Mucosa of stomach (tissue), 1 donor: ENCODE measurements at regions not wholly inside any gene's neighbourhood (a gene's known extent, or its start where the extent isn't known, plus 50 kb on each side); places are given as distances from the start of the nearest gene placed in this dataset.

Source experiments
- H3K27me3 ChIP-seq: one replicate; pipeline ENCODE4 v1.7.0; 2013; ENCODE audit warnings: mild to moderate bottlenecking, low read length; ENCODE audit not compliant: control insufficient read depth, insufficient read depth
- H3K36me3 ChIP-seq: one replicate; pipeline ENCODE4 v1.7.0; 2013; ENCODE audit warnings: low read length; ENCODE audit not compliant: control insufficient read depth, insufficient read depth
- H3K4me1 ChIP-seq: one replicate; pipeline ENCODE4 v1.7.0; 2013; ENCODE audit warnings: mild to moderate bottlenecking, low read length; ENCODE audit not compliant: control insufficient read depth, insufficient read depth
- H3K4me3 ChIP-seq: one replicate; pipeline ENCODE4 v1.7.0; 2013; ENCODE audit warnings: low read length
- H3K9ac ChIP-seq: one replicate; pipeline ENCODE4 v1.7.0; 2013; ENCODE audit warnings: mild to moderate bottlenecking, low read length, moderate library complexity
- H3K9me3 ChIP-seq: one replicate; pipeline ENCODE4 v1.7.0; 2013; ENCODE audit warnings: mild to moderate bottlenecking, low read length, moderate library complexity; ENCODE audit not compliant: control insufficient read depth
- donor health status: Pancreatic carcinoma.

DNA sequence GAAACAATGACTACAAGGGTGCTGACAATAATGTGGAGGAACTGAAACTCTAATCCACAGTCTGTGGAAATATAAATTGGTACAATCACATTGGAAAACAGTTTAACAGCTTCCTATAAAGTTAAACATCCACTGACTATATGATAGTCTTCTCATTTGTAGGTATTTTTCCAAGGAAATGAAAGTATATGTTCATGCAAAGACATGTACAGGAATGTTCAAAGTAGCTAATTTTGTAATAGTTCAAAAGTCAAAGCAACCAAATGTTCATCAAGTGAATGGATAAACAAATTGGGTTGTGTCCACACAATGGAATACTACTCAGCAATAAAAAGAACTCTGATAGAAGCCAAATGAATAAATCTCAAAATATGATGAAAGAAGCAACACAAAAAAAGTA lies 626.0 kb upstream of the IGFBP3 start:
- no peak overlapping the region for H3K9ac ChIP-seq

DNA sequence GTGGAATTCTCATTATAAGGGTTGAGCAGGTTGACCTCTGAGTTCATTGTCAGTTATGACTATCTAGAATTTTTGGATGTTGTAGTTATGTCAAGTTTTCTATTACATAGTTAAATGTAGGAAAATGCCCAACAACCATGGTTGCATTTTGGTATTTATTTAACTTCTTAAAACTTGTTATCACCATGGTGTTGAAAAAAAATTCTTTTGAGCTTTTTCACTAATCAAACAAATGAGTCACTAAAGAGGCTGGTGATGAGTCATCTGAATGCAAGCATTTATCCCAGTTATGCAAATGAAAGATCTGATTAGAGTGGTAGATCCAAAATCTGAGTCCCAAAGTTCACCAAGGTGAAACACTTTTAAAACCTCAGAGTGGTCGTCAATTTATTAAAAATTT lies 624.7 kb upstream of the IGFBP3 start:
- no peaks in the 10 kb centered on the region for H3K36me3 ChIP-seq
- no peaks in the 10 kb centered on the region for H3K9me3 ChIP-seq
- no peak overlapping the region for H3K4me3 ChIP-seq

More for the DNA sequence above, 626.0 kb upstream of the IGFBP3 start:
- H3K4me1 ChIP-seq = no peaks in the 10 kb centered on the region
- H3K4me3 ChIP-seq = no peak overlapping the region
- H3K36me3 ChIP-seq = no peaks in the 10 kb centered on the region
- H3K27me3 ChIP-seq = no peaks in the 10 kb centered on the region
- no peaks in the 10 kb centered on the region for H3K9me3 ChIP-seq

DNA sequence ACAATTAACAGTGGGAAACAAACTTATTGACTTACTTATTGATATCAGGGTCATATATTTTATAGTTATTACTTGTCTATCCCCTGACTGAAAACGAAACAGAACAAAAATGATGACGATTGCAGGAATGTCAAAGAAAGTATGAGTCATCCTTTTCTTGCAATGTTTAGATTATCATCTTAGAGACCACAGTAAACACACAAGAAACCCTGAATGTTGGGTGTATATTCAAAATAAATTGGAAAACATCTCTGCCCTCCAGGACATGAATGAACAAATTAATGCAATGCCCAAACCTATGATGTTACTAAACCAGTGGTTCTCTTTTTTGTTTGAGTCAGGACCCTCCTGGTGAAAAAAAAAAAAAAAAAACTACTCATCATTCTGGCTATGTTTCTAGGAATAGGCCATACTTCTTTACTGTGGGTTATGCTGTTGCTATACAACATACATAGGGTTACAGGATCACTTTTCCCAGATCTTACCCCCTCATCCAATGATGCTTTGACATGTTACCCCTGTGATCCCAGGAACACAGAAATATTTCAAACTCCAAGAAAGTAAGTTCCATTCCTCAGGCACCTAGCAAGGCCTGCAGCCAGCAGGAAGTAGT lies 623.4 kb upstream of the IGFBP3 start:
- H3K9me3 ChIP-seq = no peaks in the 10 kb centered on the region
- H3K4me1 ChIP-seq = no peaks in the 10 kb centered on the region
- no peaks in the 10 kb centered on the region for H3K27me3 ChIP-seq
- H3K9ac ChIP-seq = no peak overlapping the region
- H3K4me3 ChIP-seq = no peak overlapping the region
- no peaks in the 10 kb centered on the region for H3K36me3 ChIP-seq

More for the DNA sequence above, 624.7 kb upstream of the IGFBP3 start:
- Histone ChIP-seq H3K4me1 (no peaks in the 10 kb centered on the region), H3K27me3 (no peaks in the 10 kb centered on the region), H3K9ac (no peak overlapping the region)

DNA sequence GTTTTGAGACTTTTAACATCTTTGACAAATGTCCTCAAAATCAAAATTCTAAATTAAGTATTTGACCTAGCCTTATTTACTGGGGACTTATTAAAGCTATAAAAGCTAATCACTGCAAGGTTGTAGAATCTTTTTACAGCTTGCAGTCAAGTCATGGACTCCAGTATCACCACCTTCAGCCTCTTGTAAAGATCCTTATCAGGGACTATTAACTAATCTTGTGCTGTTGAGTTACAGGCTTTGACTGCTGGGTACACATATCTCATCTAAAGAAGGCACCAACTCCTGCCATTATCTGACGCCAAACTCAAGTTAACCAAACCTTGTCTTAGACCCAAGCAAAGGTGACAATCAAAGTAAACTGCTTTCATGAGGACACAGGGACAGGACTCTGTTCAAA lies 621.0 kb upstream of the IGFBP3 start:
- Histone ChIP-seq H3K36me3 (no peaks in the 10 kb centered on the region), H3K9ac (no peak overlapping the region), H3K4me3 (no peak overlapping the region), H3K9me3 (no peaks in the 10 kb centered on the region), H3K4me1 (no peaks in the 10 kb centered on the region), H3K27me3 (no peaks in the 10 kb centered on the region)

DNA sequence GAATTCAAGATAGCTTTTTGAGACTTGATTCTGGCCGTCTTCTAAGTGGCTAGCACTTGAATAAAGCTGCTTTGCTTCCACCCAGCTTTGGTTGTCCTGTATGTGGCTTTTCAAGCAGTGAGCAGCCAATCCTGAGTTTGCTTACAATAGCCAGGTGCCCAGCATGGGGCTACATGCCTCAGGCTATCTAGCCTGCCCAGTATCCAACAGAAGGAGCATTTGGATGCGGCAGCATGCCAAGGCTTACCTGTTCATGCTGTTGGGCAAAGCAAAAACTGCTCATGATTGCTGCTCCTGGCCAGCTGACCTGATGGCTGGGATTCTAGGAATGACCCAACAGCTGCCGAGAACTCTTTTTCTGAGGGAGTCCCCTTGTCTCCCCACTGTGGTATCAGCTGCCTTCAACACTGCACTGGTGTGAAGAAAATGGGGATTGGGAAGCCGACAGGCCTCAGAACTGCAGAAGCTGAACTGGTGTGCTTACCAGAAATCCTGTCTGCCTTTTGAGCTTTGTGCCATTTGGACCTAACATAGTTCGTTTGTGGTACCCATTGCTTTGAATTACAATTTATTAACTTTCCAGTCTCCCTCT lies 618.9 kb upstream of the IGFBP3 start:
- H3K9me3 ChIP-seq = no peaks in the 10 kb centered on the region
- H3K27me3 ChIP-seq = no peaks in the 10 kb centered on the region
- no peak overlapping the region for H3K9ac ChIP-seq
- no peak overlapping the region for H3K4me3 ChIP-seq
- H3K4me1 ChIP-seq = no peaks in the 10 kb centered on the region
- no peaks in the 10 kb centered on the region for H3K36me3 ChIP-seq

DNA sequence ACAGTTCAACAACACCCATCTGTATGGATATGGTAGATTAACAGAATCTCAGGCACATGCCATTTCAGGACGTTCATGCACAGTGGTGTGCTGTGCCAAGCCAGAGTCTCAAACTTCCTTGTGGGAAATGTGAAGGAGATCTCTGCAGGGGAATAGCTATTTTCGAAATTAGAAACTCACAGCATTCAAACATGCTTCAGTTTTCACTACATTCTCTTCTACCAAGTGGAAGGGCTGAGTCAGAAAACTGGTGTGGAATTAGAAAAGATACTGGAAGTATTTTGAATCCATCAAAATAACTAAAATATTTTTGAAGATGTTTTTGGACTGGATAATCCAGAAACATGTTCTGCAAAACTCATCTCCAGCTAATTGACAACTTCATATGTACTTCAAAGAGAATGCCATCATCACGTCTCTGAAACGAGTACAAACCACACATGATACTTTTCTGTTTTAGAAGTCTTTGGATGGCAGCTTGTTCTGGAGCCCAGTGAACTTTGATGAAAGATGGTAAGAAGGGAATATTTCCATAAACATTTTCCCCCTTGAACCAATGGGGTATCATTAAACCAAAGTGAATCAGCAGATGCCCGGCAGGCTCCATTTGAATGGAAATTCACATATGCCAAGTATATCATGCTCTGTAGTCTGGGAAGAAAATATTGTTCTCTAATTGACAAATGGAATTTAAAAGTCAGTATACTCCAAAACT lies 616.3 kb upstream of the IGFBP3 start:
- Histone ChIP-seq H3K4me3 (no peak overlapping the region), H3K9me3 (no peaks in the 10 kb centered on the region), H3K36me3 (no peaks in the 10 kb centered on the region), H3K4me1 (no peaks in the 10 kb centered on the region), H3K9ac (no peak overlapping the region), H3K27me3 (no peaks in the 10 kb centered on the region)

DNA sequence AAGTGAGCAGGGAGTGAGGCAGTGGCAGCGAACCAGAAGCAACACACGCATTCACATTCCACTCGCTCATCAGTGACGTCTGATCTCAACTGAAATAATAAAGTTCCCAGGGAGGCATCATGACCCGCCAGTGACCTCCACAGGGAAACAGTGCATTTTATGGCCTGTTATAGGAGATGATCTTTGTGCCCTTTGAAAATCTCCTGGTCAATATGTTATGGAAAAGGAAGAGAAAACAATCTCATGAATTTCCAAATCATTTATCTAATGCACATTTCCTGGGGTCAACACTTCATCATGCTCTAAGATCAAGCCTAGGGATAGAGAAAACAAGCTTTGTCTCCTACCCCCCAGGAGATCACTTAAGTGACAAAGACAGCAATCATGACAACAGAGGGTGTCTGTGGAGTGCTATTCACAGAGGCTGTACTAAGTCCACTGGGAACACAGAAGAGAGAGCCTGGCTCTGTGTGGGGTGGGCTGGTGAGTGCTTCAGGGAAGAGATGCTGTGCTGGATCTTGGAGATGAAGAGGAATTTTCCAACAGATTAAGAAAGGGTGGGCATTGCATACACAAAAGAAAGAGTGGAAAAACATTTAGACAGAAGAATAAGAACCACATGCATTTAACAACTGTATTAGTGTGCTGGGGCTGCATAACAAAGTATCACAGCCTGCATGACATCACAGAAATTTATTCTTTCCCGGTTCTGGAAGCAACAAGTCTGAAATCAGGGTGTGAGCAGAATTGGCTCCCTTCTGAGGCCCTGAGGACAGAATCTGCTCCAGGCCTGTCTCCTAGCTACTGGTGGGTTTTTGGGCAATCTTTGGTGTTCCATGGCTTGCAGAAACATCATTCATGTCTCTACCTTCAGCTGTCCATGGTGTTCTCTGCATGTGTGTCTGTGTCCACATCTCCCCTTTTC lies 613.9 kb upstream of the IGFBP3 start:
- Histone ChIP-seq H3K9ac (no peak overlapping the region), H3K4me3 (no peak overlapping the region), H3K27me3 (no peaks in the 10 kb centered on the region), H3K4me1 (no peaks in the 10 kb centered on the region), H3K36me3 (no peaks in the 10 kb centered on the region), H3K9me3 (no peaks in the 10 kb centered on the region)

DNA sequence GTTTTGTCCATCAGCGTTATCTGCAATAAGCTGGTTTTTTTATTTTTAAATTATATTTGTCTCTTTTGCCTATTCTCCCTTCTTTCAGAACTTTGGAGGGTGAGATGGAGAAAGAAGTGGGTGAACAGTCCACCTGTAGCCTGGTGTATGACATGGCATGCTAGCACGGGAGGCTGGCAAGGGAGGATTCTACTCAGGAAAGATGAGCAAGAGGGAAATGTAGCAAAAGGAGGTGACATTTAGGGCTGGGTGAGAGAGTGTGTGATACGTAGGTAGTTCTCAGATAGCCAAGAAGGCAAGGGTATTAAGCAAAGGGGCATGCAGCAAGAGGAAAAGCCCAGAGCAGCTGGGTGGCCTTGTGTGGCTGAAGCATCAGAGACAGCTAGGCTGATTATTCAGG lies 612.9 kb upstream of the IGFBP3 start:
- Histone ChIP-seq H3K9ac (no peak overlapping the region), H3K4me1 (no peaks in the 10 kb centered on the region), H3K27me3 (no peaks in the 10 kb centered on the region), H3K9me3 (no peaks in the 10 kb centered on the region), H3K4me3 (no peak overlapping the region), H3K36me3 (no peaks in the 10 kb centered on the region)

DNA sequence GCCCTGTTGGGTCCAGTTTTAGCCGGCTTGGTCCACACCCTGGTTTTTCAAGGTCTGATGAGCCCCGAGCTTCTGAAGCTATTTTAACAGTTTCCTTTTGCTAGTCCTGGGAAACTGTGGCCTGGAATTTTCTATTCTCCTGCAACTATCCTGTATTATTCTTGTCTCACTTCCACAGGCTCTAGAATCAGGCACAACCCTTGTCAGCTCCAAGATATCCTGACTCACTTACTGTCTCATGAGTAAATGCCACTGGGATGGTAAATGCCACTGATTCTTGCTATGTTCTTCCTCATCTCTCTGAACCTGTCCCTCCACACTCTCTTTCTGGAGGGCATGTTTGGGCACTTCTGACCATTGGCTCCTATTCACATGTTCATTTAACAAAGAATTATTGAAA lies 611.5 kb upstream of the IGFBP3 start:
- Histone ChIP-seq H3K9ac (no peak overlapping the region), H3K9me3 (no peaks in the 10 kb centered on the region), H3K4me1 (no peaks in the 10 kb centered on the region), H3K27me3 (no peaks in the 10 kb centered on the region), H3K36me3 (no peaks in the 10 kb centered on the region), H3K4me3 (no peak overlapping the region)

DNA sequence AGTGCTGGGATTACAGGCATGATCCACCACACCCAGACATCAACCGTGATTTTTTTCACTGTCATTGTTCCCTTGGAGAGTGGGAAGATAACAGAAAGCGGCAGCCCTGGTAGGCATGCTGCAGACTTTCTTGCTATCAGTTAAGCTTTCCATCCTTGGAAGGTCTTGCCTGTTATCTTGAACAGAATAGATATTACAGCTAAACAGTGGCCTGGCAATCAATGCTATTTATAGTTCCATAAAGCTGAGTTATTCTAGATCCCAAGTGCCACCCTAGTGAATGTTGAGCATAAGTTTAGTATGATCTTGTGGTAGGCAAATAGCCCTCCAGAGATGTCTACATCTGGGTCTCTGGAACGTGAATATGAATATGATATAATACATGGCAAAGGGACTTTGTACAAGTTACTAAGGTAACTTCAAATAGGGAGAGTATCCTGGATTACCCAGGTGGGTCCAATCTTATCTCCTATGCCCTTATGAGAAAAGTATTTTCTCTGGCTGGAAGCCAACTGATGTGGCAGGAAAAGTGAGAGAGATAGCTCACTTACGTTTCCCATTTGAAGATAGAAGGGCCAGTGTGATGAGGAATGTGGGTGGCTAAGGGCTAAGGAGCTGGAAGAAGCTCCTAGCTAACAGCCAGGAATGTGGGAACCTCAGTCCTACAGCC lies 609.1 kb upstream of the IGFBP3 start:
- H3K9me3 ChIP-seq = no peaks in the 10 kb centered on the region
- no peaks in the 10 kb centered on the region for H3K36me3 ChIP-seq
- no peaks in the 10 kb centered on the region for H3K4me1 ChIP-seq
- no peak overlapping the region for H3K9ac ChIP-seq
- H3K4me3 ChIP-seq = no peak overlapping the region
- H3K27me3 ChIP-seq = no peaks in the 10 kb centered on the region

DNA sequence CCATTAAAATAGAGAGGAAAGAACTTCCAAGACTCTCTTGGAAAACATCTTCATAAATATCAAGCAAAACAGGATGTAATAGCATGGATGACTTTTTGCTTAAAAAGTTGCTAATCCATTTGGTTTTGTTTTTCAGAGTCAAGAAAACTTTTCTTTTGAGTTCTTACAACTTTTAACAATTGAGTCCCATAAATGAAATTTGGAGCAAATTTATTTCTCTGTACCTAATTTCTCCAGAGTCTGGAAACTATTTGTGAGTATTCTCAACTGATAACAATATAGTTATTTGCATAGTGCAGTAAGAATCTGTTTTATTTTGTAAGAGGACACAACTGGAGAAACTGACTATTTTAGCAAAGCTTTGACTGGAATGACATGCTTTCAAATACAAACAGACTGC lies 606.3 kb upstream of the IGFBP3 start:
- no peaks in the 10 kb centered on the region for H3K27me3 ChIP-seq
- no peaks in the 10 kb centered on the region for H3K4me1 ChIP-seq
- H3K4me3 ChIP-seq = no peak overlapping the region
- H3K9me3 ChIP-seq = no peaks in the 10 kb centered on the region
- H3K36me3 ChIP-seq = no peaks in the 10 kb centered on the region
- H3K9ac ChIP-seq = no peak overlapping the region
